ENCODE measurements at regions not wholly inside any gene's neighbourhood (a gene's known extent, or its start where the extent isn't known, plus 50 kb on each side); places are given as distances from the start of the nearest gene placed in this dataset.
A peak's percentile ranks its signal among the peaks of the same experiment; 100 is the strongest.
"Not testable (repeated sequence)": the region's sequence is repeated elsewhere in the genome, so short reads cannot be mapped to it uniquely, and the experiment has no call there.

- ATAC-seq (peak; percentile 75), DNase-seq (ENCODE audit: low spot score) (no peak)
- intact Hi-C loops (cut with DNase I), result no loop called here
Measured at GRCh38 chr22:22752556-22753477, 108.4 kb downstream of the GGTLC2 start.

GRCh38 chr22:22753526-22754267 is 109.3 kb downstream of the GGTLC2 start:
- ATAC-seq, result peak; percentile 51

GRCh38 chr22:22754268-22754657 is 109.8 kb downstream of the GGTLC2 start:
- ATAC-seq (no peak), DNase-seq (ENCODE audit: low spot score) (no peak)
- intact Hi-C loops (cut with DNase I), result no loop called here

More at GRCh38 chr22:22753526-22754267, 109.3 kb downstream of the GGTLC2 start:
- DNase-seq (ENCODE audit: low spot score), result no peak
- intact Hi-C loops (cut with DNase I), result no loop called here

GRCh38 chr22:22754961-22755777 is 110.8 kb downstream of the GGTLC2 start:
- no peak for DNase-seq (ENCODE audit: low spot score)
- no peak for ATAC-seq
- intact Hi-C loops (cut with DNase I), result no loop called here

- no peak for ATAC-seq
Measured at GRCh38 chr22:22755778-22756100, 111.3 kb downstream of the GGTLC2 start.

GRCh38 chr22:22756109-22756508 is 111.7 kb downstream of the GGTLC2 start:
- ATAC-seq (no peak), DNase-seq (ENCODE audit: low spot score) (no peak)
- intact Hi-C loops (cut with DNase I), result no loop called here

More at GRCh38 chr22:22755778-22756100, 111.3 kb downstream of the GGTLC2 start:
- intact Hi-C loops (cut with DNase I), result no loop called here
- no peak for DNase-seq (ENCODE audit: low spot score)

- DNase-seq (ENCODE audit: low spot score); ATAC-seq; intact Hi-C loops (cut with DNase I): not testable (repeated sequence)
Measured at GRCh38 chr22:22756551-22757201, 112.3 kb downstream of the GGTLC2 start.

- DNase-seq (ENCODE audit: low spot score); ATAC-seq; intact Hi-C loops (cut with DNase I): not testable (repeated sequence)
Measured at GRCh38 chr22:22758101-22758807, 113.8 kb downstream of the GGTLC2 start.

GRCh38 chr22:22759371-22759770 is 115.0 kb downstream of the GGTLC2 start:
- DNase-seq (ENCODE audit: low spot score), result no peak
- intact Hi-C loops (cut with DNase I), result no loop called here
- no peak for ATAC-seq

- ATAC-seq (no peak), DNase-seq (ENCODE audit: low spot score) (no peak)
- intact Hi-C loops (cut with DNase I), result no loop called here
Measured at GRCh38 chr22:22759889-22760546, 115.6 kb downstream of the GGTLC2 start.

GRCh38 chr22:22761606-22761962 is 117.2 kb downstream of the GGTLC2 start:
- no peak for ATAC-seq
- intact Hi-C loops (cut with DNase I), result no loop called here
- no peak for DNase-seq (ENCODE audit: low spot score)

- ATAC-seq (no peak), DNase-seq (ENCODE audit: low spot score) (no peak)
- intact Hi-C loops (cut with DNase I), result no loop called here
Measured at GRCh38 chr22:22761963-22762772, 117.8 kb downstream of the GGTLC2 start.

GRCh38 chr22:22763512-22763911 is 119.1 kb downstream of the GGTLC2 start:
- no peak for DNase-seq (ENCODE audit: low spot score)
- intact Hi-C loops (cut with DNase I), result no loop called here
- no peak for ATAC-seq

- intact Hi-C loops (cut with DNase I), result no loop called here
- no peak for ATAC-seq
Measured at GRCh38 chr22:22764085-22764484, 119.7 kb downstream of the GGTLC2 start.

GRCh38 chr22:22767876-22768602 is 119.6 kb upstream of the IGLL5 start:
- ATAC-seq (no peak), DNase-seq (ENCODE audit: low spot score) (no peak)
- intact Hi-C loops (cut with DNase I), result no loop called here

More at GRCh38 chr22:22764085-22764484, 119.7 kb downstream of the GGTLC2 start:
- no peak for DNase-seq (ENCODE audit: low spot score)

GRCh38 chr22:22768885-22769284 is 118.7 kb upstream of the IGLL5 start:
- ATAC-seq (no peak), DNase-seq (ENCODE audit: low spot score) (no peak)
- intact Hi-C loops (cut with DNase I), result no loop called here
